Activated B cell treated with CpG ODN at 0.5 μM for 24 hours (primary cell): ENCODE measurements at regions not wholly inside any gene's neighbourhood (a gene's known extent, or its start where the extent isn't known, plus 50 kb on each side); places are given as distances from the start of the nearest gene placed in this dataset.
"Not testable (repeated sequence)": the region's sequence is repeated elsewhere in the genome, so short reads cannot be mapped to it uniquely, and the experiment has no call there.

Source experiments
- ATAC-seq: fragments of 200-7000 bp; cut with Tn5 transposase; one replicate; pipeline ENCODE4 v1.10.0; 2021; ENCODE audit warnings: low read depth, mild to moderate bottlenecking, moderate library complexity
- CTCF ChIA-PET: fragments of 350-600 bp; sonication (Branson Sonifier 250); formaldehyde crosslinking; loops from one replicate; lab custom pipeline; 2021; ENCODE audit warnings: antibody characterized with exemption; lab: Charles Lee
- POLR2A ChIA-PET: fragments of 350-600 bp; sonication (Branson Sonifier 250); formaldehyde crosslinking; loops from one replicate; lab custom pipeline; 2021; ENCODE audit warnings: antibody characterized with exemption; lab: Charles Lee
- DNase-seq: peaks from one replicate; pipeline ENCODE4 v3.0.0; 2022
- H3K27ac Mint-ChIP-seq: one replicate; pipeline ENCODE4 v1.8.0; 2020; ENCODE audit warnings: mixed read lengths
- H3K27me3 Mint-ChIP-seq: one replicate; pipeline ENCODE4 v1.8.0; 2021; ENCODE audit warnings: mixed read lengths
- H3K36me3 Mint-ChIP-seq: one replicate; pipeline ENCODE4 v1.8.0; 2021; ENCODE audit warnings: low read depth, mixed read lengths
- H3K4me1 Mint-ChIP-seq: one replicate; pipeline ENCODE4 v1.8.0; 2021; ENCODE audit warnings: mixed read lengths
- H3K4me3 Mint-ChIP-seq: one replicate; pipeline ENCODE4 v1.8.0; 2020; ENCODE audit warnings: mild to moderate bottlenecking, mixed read lengths
- H3K9me3 Mint-ChIP-seq: one replicate; pipeline ENCODE4 v1.8.0; 2020; ENCODE audit warnings: mixed read lengths
- intact Hi-C: fragments of 100-400 bp; cut with micrococcal nuclease; formaldehyde crosslinking; loops from one replicate; pipeline ENCODE4 v1.15.1; 2024
- TF ChIP-seq, protein P1 (sequence below): fragments of 200-600 bp; IDR thresholded peaks from one replicate; pipeline ENCODE4 v1.8.0; 2022; ENCODE audit warnings: antibody characterized with exemption, mild to moderate bottlenecking

DNA sequence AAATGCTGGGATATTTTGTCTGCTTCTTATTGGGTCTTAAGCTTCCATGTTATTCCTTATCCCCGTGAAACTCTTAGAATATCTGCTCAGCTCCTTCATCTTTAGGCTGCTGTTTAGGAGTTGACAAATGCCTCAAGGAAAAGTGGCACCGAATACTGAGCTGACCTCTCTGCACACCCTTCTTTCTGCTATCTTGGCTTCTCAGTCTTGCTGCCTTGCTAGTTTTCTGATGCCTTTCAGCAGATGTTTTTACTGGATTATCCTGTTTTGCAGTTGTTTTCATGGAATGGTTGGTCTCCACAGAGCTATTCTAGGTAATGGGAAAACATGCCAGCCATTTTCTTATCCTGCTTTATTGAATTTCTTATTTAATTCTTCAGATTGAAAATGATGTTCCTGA lies 86.3 kb downstream of the GYPE start:
- ChIA-PET CTCF (no interaction called here), POLR2A (no interaction called here)
- no peaks in the 10 kb centered on the region for H3K9me3 Mint-ChIP-seq
- no peaks in the 10 kb centered on the region for H3K36me3 Mint-ChIP-seq
- DNase-seq (no peak), ATAC-seq (no peak)
- intact Hi-C loops, result no loop called here
- no peaks in the 10 kb centered on the region for H3K27me3 Mint-ChIP-seq
- no peak overlapping the region for H3K4me3 Mint-ChIP-seq
- no peaks in the 10 kb centered on the region for H3K4me1 Mint-ChIP-seq
- H3K27ac Mint-ChIP-seq, result no peak overlapping the region
- TF ChIP-seq, protein P1, sequence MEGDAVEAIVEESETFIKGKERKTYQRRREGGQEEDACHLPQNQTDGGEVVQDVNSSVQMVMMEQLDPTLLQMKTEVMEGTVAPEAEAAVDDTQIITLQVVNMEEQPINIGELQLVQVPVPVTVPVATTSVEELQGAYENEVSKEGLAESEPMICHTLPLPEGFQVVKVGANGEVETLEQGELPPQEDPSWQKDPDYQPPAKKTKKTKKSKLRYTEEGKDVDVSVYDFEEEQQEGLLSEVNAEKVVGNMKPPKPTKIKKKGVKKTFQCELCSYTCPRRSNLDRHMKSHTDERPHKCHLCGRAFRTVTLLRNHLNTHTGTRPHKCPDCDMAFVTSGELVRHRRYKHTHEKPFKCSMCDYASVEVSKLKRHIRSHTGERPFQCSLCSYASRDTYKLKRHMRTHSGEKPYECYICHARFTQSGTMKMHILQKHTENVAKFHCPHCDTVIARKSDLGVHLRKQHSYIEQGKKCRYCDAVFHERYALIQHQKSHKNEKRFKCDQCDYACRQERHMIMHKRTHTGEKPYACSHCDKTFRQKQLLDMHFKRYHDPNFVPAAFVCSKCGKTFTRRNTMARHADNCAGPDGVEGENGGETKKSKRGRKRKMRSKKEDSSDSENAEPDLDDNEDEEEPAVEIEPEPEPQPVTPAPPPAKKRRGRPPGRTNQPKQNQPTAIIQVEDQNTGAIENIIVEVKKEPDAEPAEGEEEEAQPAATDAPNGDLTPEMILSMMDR, result no peak

GRCh38 chr4:143817866-143818265 lies 87.5 kb downstream of the GYPE start:
- H3K4me3 Mint-ChIP-seq, intact Hi-C loops, CTCF ChIA-PET: not testable (repeated sequence)

DNA sequence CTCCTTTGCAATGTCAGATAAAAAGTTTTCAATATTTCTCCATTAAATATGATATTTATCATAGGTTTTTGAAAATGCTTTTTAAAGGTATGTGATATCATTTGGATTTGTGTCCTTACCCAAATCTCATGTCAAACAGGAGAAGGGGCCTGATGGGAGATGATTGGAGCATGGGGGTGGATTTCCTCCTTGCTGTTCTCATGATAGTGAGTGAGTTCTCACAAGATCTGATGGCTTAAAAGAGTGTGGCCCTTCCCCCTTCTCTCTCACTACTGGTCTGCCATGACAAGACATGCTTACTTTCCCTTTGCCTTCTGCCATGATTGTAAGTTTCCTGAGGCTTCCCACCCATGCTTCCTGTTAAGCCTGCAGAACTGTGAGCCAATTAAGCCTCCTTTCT lies 90.0 kb downstream of the GYPE start:
- DNase-seq, POLR2A ChIA-PET, ATAC-seq, CTCF ChIA-PET, intact Hi-C loops, H3K27ac Mint-ChIP-seq, H3K27me3 Mint-ChIP-seq, H3K36me3 Mint-ChIP-seq, H3K4me3 Mint-ChIP-seq, H3K9me3 Mint-ChIP-seq, H3K4me1 Mint-ChIP-seq: not testable (repeated sequence)

More at GRCh38 chr4:143817866-143818265, 87.5 kb downstream of the GYPE start:
- H3K4me1 Mint-ChIP-seq, H3K36me3 Mint-ChIP-seq, H3K27ac Mint-ChIP-seq, H3K9me3 Mint-ChIP-seq, POLR2A ChIA-PET, DNase-seq, H3K27me3 Mint-ChIP-seq, ATAC-seq: not testable (repeated sequence)

DNA sequence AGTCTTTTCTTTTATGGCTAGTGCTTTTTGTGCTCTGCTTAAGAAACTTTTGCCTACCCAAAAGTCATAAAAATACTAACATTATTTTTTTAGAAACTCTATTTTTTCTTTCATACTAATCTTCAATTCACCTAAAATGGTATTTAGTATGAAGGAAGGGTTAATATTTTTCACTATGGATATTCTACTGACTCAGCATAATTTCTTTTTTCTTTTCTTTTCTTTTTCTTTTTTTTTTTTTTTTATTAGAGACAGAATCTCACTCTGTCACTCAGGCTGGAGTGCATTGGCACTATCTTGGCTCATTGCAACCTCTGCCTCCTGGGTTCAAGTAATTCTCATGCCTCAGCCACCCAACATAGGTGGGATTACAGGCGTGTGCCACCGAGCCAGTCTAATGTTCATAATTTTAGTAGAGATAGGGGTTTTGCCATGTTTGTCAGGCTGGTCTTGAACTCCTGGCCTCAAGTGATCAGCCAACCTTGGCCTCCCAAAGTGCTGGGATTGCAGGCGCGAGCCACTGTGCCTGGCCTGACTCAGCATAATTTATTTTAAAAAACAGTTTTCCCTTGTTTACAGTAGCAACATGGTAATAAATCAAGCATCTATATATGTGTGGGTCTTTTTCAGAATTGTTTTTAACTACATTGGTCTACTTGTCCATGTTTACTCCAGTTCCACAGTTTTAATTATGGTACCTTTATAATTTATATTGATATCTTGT lies 91.8 kb downstream of the GYPE start:
- H3K36me3 Mint-ChIP-seq, intact Hi-C loops, H3K4me1 Mint-ChIP-seq, DNase-seq, POLR2A ChIA-PET, H3K4me3 Mint-ChIP-seq, H3K27me3 Mint-ChIP-seq, H3K27ac Mint-ChIP-seq, H3K9me3 Mint-ChIP-seq, ATAC-seq, CTCF ChIA-PET: not testable (repeated sequence)

DNA sequence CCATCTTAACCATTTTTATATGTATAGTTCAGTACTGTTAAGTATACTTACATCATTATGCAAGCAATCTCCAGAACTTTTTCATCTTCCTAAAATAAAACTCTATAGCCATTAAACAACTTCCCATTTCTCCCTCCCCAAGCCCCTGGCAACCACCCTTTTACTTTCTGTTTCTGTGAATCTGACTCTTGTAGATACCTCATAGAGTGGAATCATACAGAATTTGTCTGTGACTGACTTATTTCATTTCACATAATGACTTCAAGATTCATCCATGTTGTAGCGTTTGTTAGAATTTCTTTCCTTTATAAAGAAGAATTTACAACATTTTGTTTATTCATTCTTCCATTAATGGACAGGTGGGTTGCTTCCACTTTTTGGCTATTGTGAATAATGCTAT lies 91.2 kb upstream of the FREM3 start:
- ATAC-seq, H3K9me3 Mint-ChIP-seq, H3K27ac Mint-ChIP-seq, CTCF ChIA-PET, H3K36me3 Mint-ChIP-seq, H3K4me3 Mint-ChIP-seq, intact Hi-C loops, H3K27me3 Mint-ChIP-seq, DNase-seq, POLR2A ChIA-PET: not testable (repeated sequence)
- H3K4me1 Mint-ChIP-seq, result peaks cover 17% of the 10 kb centered on the region

- CTCF ChIA-PET, H3K4me3 Mint-ChIP-seq, H3K27me3 Mint-ChIP-seq, POLR2A ChIA-PET, intact Hi-C loops, H3K9me3 Mint-ChIP-seq, ATAC-seq, H3K27ac Mint-ChIP-seq, DNase-seq, H3K36me3 Mint-ChIP-seq: not testable (repeated sequence)
- peaks cover 17% of the 10 kb centered on the region for H3K4me1 Mint-ChIP-seq
Measured at GRCh38 chr4:143790425-143790824, 90.0 kb upstream of the FREM3 start.

DNA sequence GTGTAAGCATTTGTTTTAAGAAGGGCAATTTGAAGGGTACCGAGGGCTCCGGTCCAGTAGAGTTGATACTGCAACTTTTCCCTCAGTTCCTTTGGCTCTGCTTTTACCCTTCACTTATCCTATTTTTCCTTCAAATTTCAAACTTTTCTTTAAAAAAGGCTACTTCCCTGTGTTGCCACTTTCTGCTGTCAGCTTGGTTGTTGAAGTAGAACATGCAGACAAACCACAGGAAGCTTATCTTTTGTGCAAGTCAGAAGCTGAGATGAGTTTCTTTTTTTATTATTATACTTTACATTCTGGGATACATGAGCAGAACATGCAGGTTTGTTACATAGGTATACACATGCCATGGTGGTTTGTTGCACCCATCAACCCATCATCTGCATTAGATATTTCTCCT lies 89.1 kb upstream of the FREM3 start:
- H3K4me3 Mint-ChIP-seq, H3K9me3 Mint-ChIP-seq, POLR2A ChIA-PET, H3K27me3 Mint-ChIP-seq, DNase-seq, ATAC-seq, CTCF ChIA-PET, H3K36me3 Mint-ChIP-seq, intact Hi-C loops, H3K27ac Mint-ChIP-seq: not testable (repeated sequence)
- H3K4me1 Mint-ChIP-seq, result peaks cover 17% of the 10 kb centered on the region

GRCh38 chr4:143784567-143784966 lies 84.1 kb upstream of the FREM3 start:
- intact Hi-C loops, result no loop called here
- no peak overlapping the region for H3K4me3 Mint-ChIP-seq
- ATAC-seq (no peak), DNase-seq (no peak)
- ChIA-PET CTCF (no interaction called here), POLR2A (no interaction called here)
- H3K27me3 Mint-ChIP-seq, result peaks cover 2% of the 10 kb centered on the region
- H3K27ac Mint-ChIP-seq, result no peak overlapping the region
- H3K9me3 Mint-ChIP-seq, result peaks cover 4% of the 10 kb centered on the region
- TF ChIP-seq, protein P1, result no peak
- H3K36me3 Mint-ChIP-seq, result no peaks in the 10 kb centered on the region
- H3K4me1 Mint-ChIP-seq, result peaks cover 6% of the 10 kb centered on the region
